RWPE2 (cell line): ENCODE measurements at regions not wholly inside any gene's neighbourhood (a gene's known extent, or its start where the extent isn't known, plus 50 kb on each side); places are given as distances from the start of the nearest gene placed in this dataset.

Experiments
- ATAC-seq: fragments of 200-7000 bp; cut with Tn5 transposase; 3 replicates; pipeline ENCODE4 v1.9.1; 2021; ENCODE audit warnings: low read depth
- DNase-seq: peaks from one replicate; pipeline ENCODE4 v3.0.0-alpha.2; 2020; ENCODE audit warnings: low spot score
- H3K27ac ChIP-seq: fragments of 450-650 bp; 2 replicates; pipeline ENCODE4 v1.5.1; 2017; ENCODE audit warnings: mild to moderate bottlenecking; ENCODE audit not compliant: poor library complexity, severe bottlenecking
- H3K27me3 ChIP-seq: fragments of 250-450 bp; sonication (Bioruptor Pico); 2 replicates; pipeline ENCODE4 v1.5.1; 2021; ENCODE audit warnings: mild to moderate bottlenecking, moderate library complexity; ENCODE audit not compliant: insufficient read depth, poor library complexity, severe bottlenecking
- H3K36me3 ChIP-seq: fragments of 250-450 bp; sonication (Bioruptor Pico); 2 replicates; pipeline ENCODE4 v1.5.1; 2020; ENCODE audit warnings: low read depth, mild to moderate bottlenecking, moderate library complexity
- H3K4me1 ChIP-seq: fragments of 250-450 bp; sonication (Bioruptor Pico); 2 replicates; pipeline ENCODE4 v1.5.1; 2021; ENCODE audit warnings: mild to moderate bottlenecking, moderate library complexity; ENCODE audit not compliant: insufficient read depth, poor library complexity, severe bottlenecking
- H3K4me3 ChIP-seq: fragments of 250-450 bp; sonication (Bioruptor Pico); 2 replicates; pipeline ENCODE4 v1.5.1; 2021; ENCODE audit warnings: mild to moderate bottlenecking, moderate library complexity; ENCODE audit not compliant: severe bottlenecking
- H3K9me3 ChIP-seq: fragments of 250-450 bp; sonication (Bioruptor Pico); 2 replicates; pipeline ENCODE4 v1.5.1; 2021; ENCODE audit warnings: mild to moderate bottlenecking, moderate library complexity; ENCODE audit not compliant: severe bottlenecking
- TF ChIP-seq, protein P1 (sequence below): fragments of 450-650 bp; IDR thresholded peaks from one replicate; pipeline ENCODE4 v1.5.1; 2017; ENCODE audit warnings: mild to moderate bottlenecking, moderate library complexity; ENCODE audit not compliant: poor library complexity, severe bottlenecking

DNA sequence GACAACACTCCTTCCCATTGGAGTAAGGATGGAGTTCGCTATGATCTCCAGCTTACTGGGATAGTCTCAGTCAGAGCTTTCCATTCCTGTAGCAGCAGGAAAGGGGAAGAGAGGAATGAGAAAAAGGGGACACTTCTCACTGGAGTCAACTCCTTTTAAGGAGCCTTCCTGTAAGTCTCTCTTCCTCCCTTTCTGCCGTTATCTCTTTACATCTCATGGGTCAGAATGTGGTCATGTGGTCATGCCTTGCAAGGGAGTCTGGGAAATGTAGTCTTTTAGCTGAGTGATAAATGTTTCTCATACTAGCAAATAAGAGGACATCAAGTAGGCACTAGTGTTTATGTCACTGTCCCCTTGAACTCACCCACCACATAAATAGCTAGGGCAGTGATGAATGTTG is 227.3 kb downstream of the HAPSTR1 start:
- Histone ChIP-seq H3K9me3 (no peaks in the 10 kb centered on the region), H3K4me3 (no peak overlapping the region), H3K27ac (no peak overlapping the region), H3K27me3 (no peaks in the 10 kb centered on the region), H3K4me1 (no peaks in the 10 kb centered on the region), H3K36me3 (no peaks in the 10 kb centered on the region)
- ATAC-seq: no peak
- no peak for DNase-seq
- TF ChIP-seq, protein P1, sequence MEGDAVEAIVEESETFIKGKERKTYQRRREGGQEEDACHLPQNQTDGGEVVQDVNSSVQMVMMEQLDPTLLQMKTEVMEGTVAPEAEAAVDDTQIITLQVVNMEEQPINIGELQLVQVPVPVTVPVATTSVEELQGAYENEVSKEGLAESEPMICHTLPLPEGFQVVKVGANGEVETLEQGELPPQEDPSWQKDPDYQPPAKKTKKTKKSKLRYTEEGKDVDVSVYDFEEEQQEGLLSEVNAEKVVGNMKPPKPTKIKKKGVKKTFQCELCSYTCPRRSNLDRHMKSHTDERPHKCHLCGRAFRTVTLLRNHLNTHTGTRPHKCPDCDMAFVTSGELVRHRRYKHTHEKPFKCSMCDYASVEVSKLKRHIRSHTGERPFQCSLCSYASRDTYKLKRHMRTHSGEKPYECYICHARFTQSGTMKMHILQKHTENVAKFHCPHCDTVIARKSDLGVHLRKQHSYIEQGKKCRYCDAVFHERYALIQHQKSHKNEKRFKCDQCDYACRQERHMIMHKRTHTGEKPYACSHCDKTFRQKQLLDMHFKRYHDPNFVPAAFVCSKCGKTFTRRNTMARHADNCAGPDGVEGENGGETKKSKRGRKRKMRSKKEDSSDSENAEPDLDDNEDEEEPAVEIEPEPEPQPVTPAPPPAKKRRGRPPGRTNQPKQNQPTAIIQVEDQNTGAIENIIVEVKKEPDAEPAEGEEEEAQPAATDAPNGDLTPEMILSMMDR: no peak

DNA sequence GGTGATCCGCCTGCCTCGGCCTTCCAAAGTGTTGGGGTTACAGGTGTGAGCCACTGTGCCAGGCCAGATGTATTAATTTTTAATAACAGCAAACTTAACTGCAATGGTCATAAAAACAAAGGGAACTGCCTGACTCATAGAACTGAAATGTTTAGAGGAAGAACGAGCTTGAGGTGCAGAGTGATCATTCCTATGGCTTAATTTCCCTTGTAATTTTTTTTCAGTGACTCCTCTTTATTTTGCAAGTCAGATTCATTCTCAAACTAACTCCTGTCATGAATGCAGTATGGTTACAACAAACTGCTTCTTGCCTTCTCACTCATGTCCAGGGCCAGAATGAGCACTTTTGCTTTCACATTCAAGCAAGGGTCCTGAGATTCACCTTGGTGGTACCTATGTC is 231.3 kb downstream of the HAPSTR1 start:
- DNase-seq (no peak), ATAC-seq (peak; percentile 86)
- Histone ChIP-seq H3K4me1 (no peaks in the 10 kb centered on the region), H3K4me3 (no peak overlapping the region), H3K27me3 (no peaks in the 10 kb centered on the region), H3K9me3 (no peaks in the 10 kb centered on the region), H3K36me3 (no peaks in the 10 kb centered on the region), H3K27ac (peak overlapping the region; percentile 53)
- TF ChIP-seq, protein P1: no peak

DNA sequence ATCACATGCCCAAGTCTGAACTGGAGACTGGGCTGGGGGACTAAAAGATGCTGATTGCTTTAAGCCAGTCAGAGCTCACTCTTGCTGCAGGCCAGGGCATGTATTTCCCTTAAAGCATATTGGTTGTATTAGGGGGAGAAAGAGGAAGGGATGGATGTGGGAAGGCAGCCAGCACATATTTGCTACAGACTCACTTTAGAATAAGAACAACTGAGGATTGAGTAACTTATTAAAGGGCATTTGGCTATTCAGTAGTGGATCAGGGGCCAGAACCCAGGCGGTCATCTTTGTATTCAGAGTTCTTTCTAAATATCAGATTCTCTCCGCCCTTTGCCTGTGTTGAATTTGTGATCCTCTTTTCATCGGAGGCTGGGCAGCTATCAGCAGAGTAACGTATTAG is 231.7 kb downstream of the HAPSTR1 start:
- H3K4me3 ChIP-seq: no peak overlapping the region
- H3K9me3 ChIP-seq: no peaks in the 10 kb centered on the region
- TF ChIP-seq, protein P1: no peak
- H3K27ac ChIP-seq: peak overlapping the region; percentile 53
- H3K27me3 ChIP-seq: no peaks in the 10 kb centered on the region
- ATAC-seq (peak; percentile 77), DNase-seq (no peak)
- no peaks in the 10 kb centered on the region for H3K36me3 ChIP-seq
- H3K4me1 ChIP-seq: no peaks in the 10 kb centered on the region

DNA sequence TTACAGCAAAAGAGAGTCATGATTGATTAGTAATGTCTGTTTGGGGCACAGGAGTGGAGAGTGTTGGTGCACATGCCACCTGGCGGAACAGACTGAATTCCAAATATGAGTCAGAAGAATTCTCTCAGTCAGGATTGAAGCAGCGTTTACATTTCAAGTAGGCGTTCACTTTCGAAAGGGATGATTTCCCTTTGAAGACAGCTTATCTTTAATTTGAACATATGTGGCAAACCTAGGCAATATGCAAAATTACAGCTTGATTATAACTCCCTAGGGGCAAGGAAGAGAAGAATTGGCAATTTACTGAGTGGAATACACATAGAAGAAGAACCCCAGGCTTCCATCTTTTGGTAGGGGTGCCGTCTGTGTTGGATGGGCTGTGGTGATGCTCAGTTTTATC is 235.8 kb downstream of the HAPSTR1 start:
- no peak overlapping the region for H3K27ac ChIP-seq
- DNase-seq: no peak
- H3K4me1 ChIP-seq: no peaks in the 10 kb centered on the region
- TF ChIP-seq, protein P1: no peak
- H3K4me3 ChIP-seq: no peak overlapping the region
- peaks cover 7% of the 10 kb centered on the region for H3K27me3 ChIP-seq
- H3K36me3 ChIP-seq: no peaks in the 10 kb centered on the region
- ATAC-seq: no peak
- no peaks in the 10 kb centered on the region for H3K9me3 ChIP-seq

DNA sequence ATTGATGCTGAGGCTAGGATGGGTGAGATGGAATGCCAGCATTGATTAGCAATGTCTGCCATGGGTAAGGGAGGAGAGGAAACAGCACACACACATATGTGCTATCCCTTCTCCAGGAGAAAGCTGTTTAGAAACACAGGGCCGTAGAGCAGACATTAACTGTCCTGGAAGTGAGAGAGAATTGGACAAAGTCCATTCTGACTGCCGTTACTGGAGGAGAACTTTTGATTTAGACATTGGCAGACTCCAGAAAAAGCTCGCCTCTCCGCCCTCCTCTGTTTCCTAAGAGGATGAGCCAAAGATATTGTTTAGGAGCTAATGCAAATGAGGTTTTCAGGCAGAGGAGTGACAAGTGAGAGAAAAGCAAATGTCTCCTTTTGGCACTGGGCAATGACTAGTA is 237.0 kb downstream of the HAPSTR1 start:
- no peak for ATAC-seq
- DNase-seq: no peak
- Histone ChIP-seq H3K4me3 (no peak overlapping the region), H3K27me3 (peaks cover 7% of the 10 kb centered on the region), H3K4me1 (no peaks in the 10 kb centered on the region), H3K9me3 (no peaks in the 10 kb centered on the region), H3K27ac (no peak overlapping the region), H3K36me3 (no peaks in the 10 kb centered on the region)
- TF ChIP-seq, protein P1: no peak
